Endodermal cell (in vitro differentiated cells): ENCODE measurements at regions not wholly inside any gene's neighbourhood (a gene's known extent, or its start where the extent isn't known, plus 50 kb on each side); places are given as distances from the start of the nearest gene placed in this dataset.

ENCODE experiments used
- DNase-seq: peaks from one replicate; pipeline ENCODE4 v3.0.0-alpha.2; 2017
- H3K27ac ChIP-seq: 2 replicates; pipeline ENCODE4 v1.5.1; 2013; ENCODE audit warnings: mild to moderate bottlenecking, low read depth, low read length, moderate library complexity
- H3K27me3 ChIP-seq: 2 replicates; pipeline ENCODE4 v1.6.1; 2013; ENCODE audit warnings: mild to moderate bottlenecking, low read length, moderate library complexity; ENCODE audit not compliant: insufficient read depth, control insufficient read depth, poor library complexity, severe bottlenecking
- H3K36me3 ChIP-seq: 2 replicates; pipeline ENCODE4 v1.7.0; 2013; ENCODE audit warnings: mild to moderate bottlenecking, low read length, moderate library complexity; ENCODE audit not compliant: control insufficient read depth, insufficient read depth
- H3K4me1 ChIP-seq: one replicate; pipeline ENCODE4 v1.7.0; 2013; ENCODE audit warnings: low read length; ENCODE audit not compliant: control insufficient read depth, insufficient read depth
- H3K4me3 ChIP-seq: 2 replicates; pipeline ENCODE4 v1.5.1; 2013; ENCODE audit warnings: mild to moderate bottlenecking, low read length, moderate library complexity
- H3K9ac ChIP-seq: 2 replicates; pipeline ENCODE4 v1.6.1; 2013; ENCODE audit warnings: mild to moderate bottlenecking, low read length, moderate library complexity; ENCODE audit not compliant: poor library complexity, severe bottlenecking; ENCODE audit errors: extremely low read depth
- H3K9me3 ChIP-seq: 2 replicates; pipeline ENCODE4 v1.6.1; 2013; ENCODE audit warnings: mild to moderate bottlenecking, low read length, moderate library complexity; ENCODE audit not compliant: control insufficient read depth
- H3K27ac Mint-ChIP-seq: 2 replicates; pipeline ENCODE4 v1.8.0; 2020; ENCODE audit warnings: mixed read lengths
- H3K27me3 Mint-ChIP-seq: 2 replicates; pipeline ENCODE4 v1.8.0; 2021; ENCODE audit warnings: mild to moderate bottlenecking, mixed read lengths; ENCODE audit not compliant: insufficient read depth
- H3K36me3 Mint-ChIP-seq: 2 replicates; pipeline ENCODE4 v1.8.0; 2020; ENCODE audit warnings: low read depth, mixed read lengths
- H3K4me1 Mint-ChIP-seq: 2 replicates; pipeline ENCODE4 v1.8.0; 2020; ENCODE audit warnings: mixed read lengths
- H3K4me3 Mint-ChIP-seq: 2 replicates; pipeline ENCODE4 v1.8.0; 2020; ENCODE audit warnings: mild to moderate bottlenecking, moderate library complexity, mixed read lengths
- H3K9me3 Mint-ChIP-seq: 2 replicates; pipeline ENCODE4 v1.8.0; 2020; ENCODE audit warnings: mild to moderate bottlenecking, mixed read lengths
- CTCF ChIP-seq: fragments of 200-600 bp; sonication (generic); conservative IDR thresholded peaks from 2 replicates; pipeline ENCODE4 v1.5.0; 2021; ENCODE audit warnings: antibody characterized with exemption, mild to moderate bottlenecking
- WGBS, 2 experiments: methylation state at CpG; one replicate each; pipeline versions ENCODE4 v1.1.5 to v1.1.7; 2013; ENCODE audit warnings: missing lambda C conversion rate in 2 of 2, mixed read lengths in 1 of 2; ENCODE audit not compliant: insufficient coverage in 1 of 2, insufficient read length in 1 of 2; 5-methylcytosine and 5-hydroxymethylcytosine counted together

GRCh38 chr16:20136446-20136968, 62.8 kb upstream of the GPR139 start:
- H3K4me3 Mint-ChIP-seq = no peak overlapping the region
- no peak overlapping the region for H3K27ac Mint-ChIP-seq
- Histone ChIP-seq H3K9ac (no peak overlapping the region), H3K4me3 (no peak overlapping the region), H3K9me3 (no peaks in the 10 kb centered on the region), H3K36me3 (no peaks in the 10 kb centered on the region), H3K27ac (no peak overlapping the region), H3K4me1 (peaks cover 3% of the 10 kb centered on the region), H3K27me3 (no peaks in the 10 kb centered on the region)
- TF ChIP-seq CTCF = no peak
- peaks cover 5% of the 10 kb centered on the region for H3K9me3 Mint-ChIP-seq
- peaks cover 2% of the 10 kb centered on the region for H3K27me3 Mint-ChIP-seq
- no peak for DNase-seq
- 87% methylated on average over 2 of the region's 2 CpGs; no CpG with 5 or more reads in 1 of the 2 experiments for WGBS, 2 experiments
- H3K36me3 Mint-ChIP-seq = no peaks in the 10 kb centered on the region
- H3K4me1 Mint-ChIP-seq = peaks cover 17% of the 10 kb centered on the region

- Mint-ChIP-seq H3K36me3 (no peaks in the 10 kb centered on the region), H3K27me3 (peaks cover 15% of the 10 kb centered on the region), H3K4me1 (peaks cover 4% of the 10 kb centered on the region), H3K27ac (no peak overlapping the region), H3K4me3 (no peak overlapping the region), H3K9me3 (peaks cover 18% of the 10 kb centered on the region)
- Histone ChIP-seq H3K4me1 (peaks cover 3% of the 10 kb centered on the region), H3K4me3 (no peak overlapping the region), H3K27me3 (no peaks in the 10 kb centered on the region), H3K27ac (no peak overlapping the region), H3K9me3 (peaks cover 9% of the 10 kb centered on the region), H3K36me3 (no peaks in the 10 kb centered on the region), H3K9ac (no peak overlapping the region)
- TF ChIP-seq CTCF = no peak
- no peak for DNase-seq
Measured at GRCh38 chr16:20129375-20129774, 55.7 kb upstream of the GPR139 start.
